HG03457 (cell line): ENCODE measurements at regions not wholly inside any gene's neighbourhood (a gene's known extent, or its start where the extent isn't known, plus 50 kb on each side); places are given as distances from the start of the nearest gene placed in this dataset.

Experiments used
- ATAC-seq: cut with Tn5 transposase; IDR thresholded peaks from one replicate; pipeline ENCODE4 v1.9.1; 2021; ENCODE audit warnings: moderate number of reproducible peaks; ENCODE audit not compliant: unreplicated experiment

DNA sequence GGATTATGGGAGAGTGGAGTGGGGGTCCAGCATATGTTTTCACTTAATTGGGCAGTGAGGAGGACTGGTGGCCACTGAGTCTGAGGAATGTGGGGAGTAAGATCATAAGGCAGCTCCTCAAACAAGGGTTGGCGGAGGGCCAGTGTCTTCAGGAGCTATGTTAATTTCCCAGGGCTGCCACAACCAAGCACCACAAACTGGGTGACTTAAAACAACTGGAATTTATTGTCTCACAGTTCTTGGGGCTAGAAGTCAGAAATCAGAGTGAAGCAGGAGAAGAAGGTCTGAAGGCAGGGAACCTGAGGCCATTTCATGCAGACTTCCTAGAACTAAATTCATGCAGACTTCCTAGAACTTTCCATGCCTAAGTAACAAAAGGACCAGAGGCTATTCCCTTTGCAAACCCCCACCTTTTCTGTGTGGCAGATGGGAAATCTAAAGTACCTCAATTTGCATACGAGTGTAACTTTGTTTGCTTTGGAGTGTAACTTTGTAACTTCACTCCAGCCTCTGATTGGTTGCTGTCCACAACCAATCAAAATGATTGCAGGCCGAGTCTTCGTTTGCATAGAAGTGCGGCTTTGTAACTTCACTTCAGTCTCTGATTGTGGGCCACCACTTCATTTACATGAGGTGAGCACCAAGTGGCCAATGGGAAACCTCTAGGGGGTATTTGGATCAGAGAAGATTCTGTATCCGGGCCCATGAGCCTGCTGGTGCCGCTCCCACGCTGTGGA lies 50.5 kb upstream of the ZBED5 start:
- ATAC-seq, result no peak
